ENCODE measurements at regions not wholly inside any gene's neighbourhood (a gene's known extent, or its start where the extent isn't known, plus 50 kb on each side); places are given as distances from the start of the nearest gene placed in this dataset.

- DNase-seq (ENCODE audit: low read depth), result no peak
- no peak for TF ChIP-seq CTCF (IDR thresholded peaks at IDR 0.05; ENCODE audit: insufficient read depth, low read depth, low read length, missing control alignments)
- H3K4me3 ChIP-seq (ENCODE audit: low read length), result no peak overlapping the region
Measured at GRCh38 chr22:48043581-48043980, 1281.1 kb downstream of the TBC1D22A start.

GRCh38 chr22:48042621-48043395 is 1280.4 kb downstream of the TBC1D22A start:
- no peak for DNase-seq (ENCODE audit: low read depth)
- no peak for TF ChIP-seq CTCF (IDR thresholded peaks at IDR 0.05; ENCODE audit: insufficient read depth, low read depth, low read length, missing control alignments)
- no peak overlapping the region for H3K4me3 ChIP-seq (ENCODE audit: low read length)

- no peak overlapping the region for H3K4me3 ChIP-seq (ENCODE audit: low read length)
- no peak for TF ChIP-seq CTCF (IDR thresholded peaks at IDR 0.05; ENCODE audit: insufficient read depth, low read depth, low read length, missing control alignments)
- DNase-seq (ENCODE audit: low read depth), result no peak
Measured at GRCh38 chr22:48039326-48039725, 1276.9 kb downstream of the TBC1D22A start.

- DNase-seq (ENCODE audit: low read depth), result no peak
- TF ChIP-seq CTCF (IDR thresholded peaks at IDR 0.05; ENCODE audit: insufficient read depth, low read depth, low read length, missing control alignments), result no peak
- no peak overlapping the region for H3K4me3 ChIP-seq (ENCODE audit: low read length)
Measured at GRCh38 chr22:48037618-48038017, 1275.2 kb downstream of the TBC1D22A start.

- TF ChIP-seq CTCF (IDR thresholded peaks at IDR 0.05; ENCODE audit: insufficient read depth, low read depth, low read length, missing control alignments), result no peak
- DNase-seq (ENCODE audit: low read depth), result no peak
- H3K4me3 ChIP-seq (ENCODE audit: low read length), result no peak overlapping the region
Measured at GRCh38 chr22:48035897-48036296, 1273.4 kb downstream of the TBC1D22A start.

GRCh38 chr22:48031589-48031988 is 1269.1 kb downstream of the TBC1D22A start:
- DNase-seq (ENCODE audit: low read depth), result no peak
- H3K4me3 ChIP-seq (ENCODE audit: low read length), result no peak overlapping the region
- TF ChIP-seq CTCF (IDR thresholded peaks at IDR 0.05; ENCODE audit: insufficient read depth, low read depth, low read length, missing control alignments), result no peak

GRCh38 chr22:48025096-48025495 is 1262.6 kb downstream of the TBC1D22A start:
- no peak overlapping the region for H3K4me3 ChIP-seq (ENCODE audit: low read length)
- no peak for TF ChIP-seq CTCF (IDR thresholded peaks at IDR 0.05; ENCODE audit: insufficient read depth, low read depth, low read length, missing control alignments)
- DNase-seq (ENCODE audit: low read depth), result no peak

Data from epithelial cell of esophagus (primary cell).